GM23338 (cell line): ENCODE measurements at regions not wholly inside any gene's neighbourhood (a gene's known extent, or its start where the extent isn't known, plus 50 kb on each side); places are given as distances from the start of the nearest gene placed in this dataset.

ENCODE experiments used
- ATAC-seq: fragments of 200-7000 bp; cut with Tn5 transposase; 3 replicates; pipeline ENCODE4 v1.9.1; 2020
- DNase-seq: peaks from one replicate; pipeline ENCODE4 v3.0.0-alpha.2; 2015; ENCODE audit warnings: low spot score
- H2AFZ ChIP-seq: fragments of 200-600 bp; sonication (generic); 2 replicates; pipeline ENCODE4 v1.8.0; 2016; ENCODE audit warnings: antibody characterized with exemption, mild to moderate bottlenecking, moderate library complexity
- H3F3A ChIP-seq: fragments of 200-600 bp; sonication (generic); replicated peaks from 2 replicates; pipeline ENCODE4 v1.8.0; 2017; ENCODE audit warnings: antibody characterized with exemption, mixed run types, low read depth
- H3K27ac ChIP-seq: fragments of 200-600 bp; sonication (generic); 2 replicates; pipeline ENCODE4 v1.6.1; 2016; ENCODE audit warnings: low read depth
- H3K27me3 ChIP-seq: fragments of 200-600 bp; sonication (generic); 2 replicates; pipeline ENCODE4 v1.8.0; 2016; ENCODE audit warnings: mild to moderate bottlenecking, mixed run types, moderate library complexity; ENCODE audit not compliant: insufficient read depth
- H3K36me3 ChIP-seq: fragments of 200-600 bp; sonication (generic); 2 replicates; pipeline ENCODE4 v1.8.0; 2016; ENCODE audit warnings: mild to moderate bottlenecking; ENCODE audit not compliant: insufficient read depth
- H3K4me1 ChIP-seq: fragments of 200-600 bp; sonication (generic); 2 replicates; pipeline ENCODE4 v1.8.0; 2016; ENCODE audit warnings: mild to moderate bottlenecking, moderate library complexity; ENCODE audit not compliant: insufficient read depth
- H3K4me2 ChIP-seq: fragments of 200-600 bp; sonication (generic); 2 replicates; pipeline ENCODE4 v1.7.1; 2017; ENCODE audit warnings: mixed run types
- H3K4me3 ChIP-seq: fragments of 200-600 bp; sonication (generic); 2 replicates; pipeline ENCODE4 v1.6.1; 2016; ENCODE audit warnings: mixed run types
- H3K79me2 ChIP-seq: fragments of 200-600 bp; sonication (generic); replicated peaks from 2 replicates; pipeline ENCODE4 v1.8.0; 2017; ENCODE audit warnings: mild to moderate bottlenecking; ENCODE audit not compliant: insufficient read depth
- H3K9me2 ChIP-seq: fragments of 200-600 bp; sonication (generic); 2 replicates; pipeline ENCODE4 v1.8.0; 2017; ENCODE audit not compliant: insufficient read depth
- H4K20me1 ChIP-seq: fragments of 200-600 bp; sonication (generic); replicated peaks from 2 replicates; pipeline ENCODE4 v1.8.0; 2017; ENCODE audit warnings: mild to moderate bottlenecking; ENCODE audit not compliant: insufficient read depth
- H3K27ac Mint-ChIP-seq: 2 replicates; pipeline ENCODE4 v1.8.0; 2020; ENCODE audit warnings: inconsistent platforms, mild to moderate bottlenecking, moderate library complexity, mixed read lengths
- H3K27me3 Mint-ChIP-seq: 3 replicates; pipeline ENCODE4 v1.8.0; 2022; ENCODE audit warnings: low read depth, mild to moderate bottlenecking, moderate library complexity, mixed read lengths, inconsistent platforms; ENCODE audit not compliant: insufficient read depth, poor library complexity
- H3K36me3 Mint-ChIP-seq: 3 replicates; pipeline ENCODE4 v1.8.0; 2021; ENCODE audit warnings: low read depth, mild to moderate bottlenecking, inconsistent platforms, moderate library complexity, mixed read lengths
- H3K4me1 Mint-ChIP-seq: 3 replicates; pipeline ENCODE4 v1.8.0; 2020; ENCODE audit warnings: mild to moderate bottlenecking, inconsistent platforms, mixed read lengths
- H3K4me3 Mint-ChIP-seq: 3 replicates; pipeline ENCODE4 v1.8.0; 2021; ENCODE audit warnings: moderate library complexity, mild to moderate bottlenecking, inconsistent platforms, mixed read lengths
- H3K9me3 Mint-ChIP-seq: 3 replicates; pipeline ENCODE4 v1.8.0; 2020; ENCODE audit warnings: moderate library complexity, mild to moderate bottlenecking, inconsistent platforms, mixed read lengths
- CREB1 ChIP-seq: fragments of 250-450 bp; sonication (Bioruptor Pico); IDR thresholded peaks from 2 replicates; pipeline ENCODE4 v1.5.0; 2020; ENCODE audit warnings: low read depth, mild to moderate bottlenecking, moderate library complexity
- CTCF ChIP-seq, 2 experiments: fragments of 200-600 bp in 1 of 2; sonication (generic) in 1 of 2; conservative IDR thresholded peaks; 2 replicates each; pipeline versions ENCODE4 v1.5.1 to v1.6.1; 2016 to 2017; ENCODE audit warnings: antibody characterized with exemption in 2 of 2, low read depth in 2 of 2, mild to moderate bottlenecking in 2 of 2, moderate library complexity in 1 of 2
- EZH2 ChIP-seq: fragments of 200-600 bp; sonication (generic); IDR thresholded peaks from one replicate; pipeline ENCODE4 v1.8.0; 2017; ENCODE audit warnings: antibody characterized with exemption, mild to moderate bottlenecking, low read depth; ENCODE audit not compliant: unreplicated experiment
- JUNB ChIP-seq: IDR thresholded peaks from one replicate; pipeline ENCODE4 v1.6.1; 2016; ENCODE audit warnings: antibody characterized with exemption; ENCODE audit not compliant: unreplicated experiment
- NANOG ChIP-seq: IDR thresholded peaks from 2 replicates; pipeline ENCODE4 v1.6.1; 2016; ENCODE audit warnings: antibody characterized with exemption, borderline replicate concordance
- STAT1 ChIP-seq: IDR thresholded peaks from one replicate; pipeline ENCODE4 v1.6.1; 2016; ENCODE audit warnings: antibody characterized with exemption; ENCODE audit not compliant: unreplicated experiment
- ZNF114 ChIP-seq: fragments of 250-450 bp; sonication (Bioruptor Pico); IDR thresholded peaks from 2 replicates; pipeline ENCODE4 v1.5.0; 2020; ENCODE audit warnings: mild to moderate bottlenecking, moderate library complexity
- ZNF331 ChIP-seq: fragments of 250-450 bp; sonication (Bioruptor Pico); IDR thresholded peaks from 2 replicates; pipeline ENCODE4 v1.5.0; 2020; ENCODE audit warnings: low read depth, mild to moderate bottlenecking, moderate library complexity
- ZNF462 ChIP-seq: fragments of 250-450 bp; sonication (Bioruptor Pico); IDR thresholded peaks from 2 replicates; pipeline ENCODE4 v1.5.0; 2020; ENCODE audit warnings: mild to moderate bottlenecking, moderate library complexity
- TF ChIP-seq, protein P1 (sequence below): IDR thresholded peaks from one replicate; pipeline ENCODE4 v1.6.1; 2018; ENCODE audit warnings: antibody characterized with exemption; ENCODE audit not compliant: unreplicated experiment

DNA sequence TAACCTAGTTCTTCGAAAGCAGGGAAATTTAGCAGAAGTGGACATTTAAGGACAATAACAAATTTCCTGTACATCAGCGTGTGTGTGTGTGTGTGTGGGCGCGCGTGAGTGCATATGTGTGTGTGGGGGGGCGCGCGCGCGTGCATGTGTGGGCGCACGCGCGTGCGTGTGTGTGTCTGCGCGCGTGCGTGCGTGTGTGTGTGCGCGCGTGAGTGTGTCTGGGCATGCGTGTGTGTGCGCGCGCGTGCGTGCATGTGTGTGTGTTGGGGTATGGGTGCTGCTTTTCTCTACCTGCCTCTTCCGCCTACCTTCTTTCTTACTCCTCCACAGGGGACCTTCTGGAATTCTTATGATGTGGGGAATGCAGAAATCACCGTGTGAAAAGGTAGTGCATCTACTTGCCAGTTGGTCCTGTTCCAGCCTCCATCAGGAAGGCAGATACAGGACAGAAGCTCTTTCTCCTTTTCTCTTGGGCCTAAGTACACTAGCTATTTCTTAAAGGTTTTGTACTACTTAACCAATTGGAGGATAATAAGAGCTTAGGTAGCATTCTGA lies 165.4 kb upstream of the KCNK2 start:
- H3K9me2 ChIP-seq = no peaks in the 10 kb centered on the region
- ATAC-seq (peak; percentile 63), DNase-seq (peak; percentile 65)
- H3F3A ChIP-seq = no peaks in the 10 kb centered on the region
- H2AFZ ChIP-seq = no peak overlapping the region
- H3K9me3 Mint-ChIP-seq = no peaks in the 10 kb centered on the region
- no peak overlapping the region for H3K4me3 Mint-ChIP-seq
- peaks cover 11% of the 10 kb centered on the region for H3K4me1 Mint-ChIP-seq
- no peaks in the 10 kb centered on the region for H3K36me3 Mint-ChIP-seq
- H3K36me3 ChIP-seq = no peaks in the 10 kb centered on the region
- H3K27me3 Mint-ChIP-seq = no peaks in the 10 kb centered on the region
- H3K4me3 ChIP-seq = no peak overlapping the region
- TF ChIP-seq ZNF462 (CRISPR knock-in tag) (0 out of 2 replicates have a peak, but pooled peaks have one; percentile 39), JUNB (no peak)
- no peaks in the 10 kb centered on the region for H4K20me1 ChIP-seq
- peak overlapping the region; percentile 85 for H3K27ac Mint-ChIP-seq
- no peaks in the 10 kb centered on the region for H3K27me3 ChIP-seq
- H3K27ac ChIP-seq = no peak overlapping the region
- no peaks in the 10 kb centered on the region for H3K4me1 ChIP-seq
- H3K79me2 ChIP-seq = no peaks in the 10 kb centered on the region
- H3K4me2 ChIP-seq = no peak overlapping the region

- no peak overlapping the region for H3K4me3 Mint-ChIP-seq
- H3K79me2 ChIP-seq = no peaks in the 10 kb centered on the region
- H3K4me1 Mint-ChIP-seq = peaks cover 11% of the 10 kb centered on the region
- H3K27me3 Mint-ChIP-seq = no peaks in the 10 kb centered on the region
- H4K20me1 ChIP-seq = no peaks in the 10 kb centered on the region
- H3K4me2 ChIP-seq = no peak overlapping the region
- H3K4me1 ChIP-seq = no peaks in the 10 kb centered on the region
- H3F3A ChIP-seq = no peaks in the 10 kb centered on the region
- no peak overlapping the region; the same call in 1 of the 2 replicates for H2AFZ ChIP-seq
- H3K9me3 Mint-ChIP-seq = no peaks in the 10 kb centered on the region
- H3K27ac ChIP-seq = no peak overlapping the region
- no peaks in the 10 kb centered on the region for H3K36me3 Mint-ChIP-seq
- H3K27me3 ChIP-seq = no peaks in the 10 kb centered on the region
- no peak overlapping the region for H3K4me3 ChIP-seq
- no peaks in the 10 kb centered on the region for H3K9me2 ChIP-seq
- DNase-seq (no peak), ATAC-seq (no peak)
- H3K27ac Mint-ChIP-seq = no peak overlapping the region
- H3K36me3 ChIP-seq = no peaks in the 10 kb centered on the region
- no peak for TF ChIP-seq ZNF114
- no peak for TF ChIP-seq CTCF (conservative IDR thresholded peaks at IDR 0.05; ENCODE audit: low read depth in 2 of 2)
- TF ChIP-seq CREB1 (CRISPR knock-in tag) = no peak
- no peak for TF ChIP-seq JUNB
- no peak for TF ChIP-seq NANOG
- TF ChIP-seq STAT1 = no peak
- TF ChIP-seq ZNF331 (CRISPR knock-in tag) = no peak
- TF ChIP-seq, protein P1, sequence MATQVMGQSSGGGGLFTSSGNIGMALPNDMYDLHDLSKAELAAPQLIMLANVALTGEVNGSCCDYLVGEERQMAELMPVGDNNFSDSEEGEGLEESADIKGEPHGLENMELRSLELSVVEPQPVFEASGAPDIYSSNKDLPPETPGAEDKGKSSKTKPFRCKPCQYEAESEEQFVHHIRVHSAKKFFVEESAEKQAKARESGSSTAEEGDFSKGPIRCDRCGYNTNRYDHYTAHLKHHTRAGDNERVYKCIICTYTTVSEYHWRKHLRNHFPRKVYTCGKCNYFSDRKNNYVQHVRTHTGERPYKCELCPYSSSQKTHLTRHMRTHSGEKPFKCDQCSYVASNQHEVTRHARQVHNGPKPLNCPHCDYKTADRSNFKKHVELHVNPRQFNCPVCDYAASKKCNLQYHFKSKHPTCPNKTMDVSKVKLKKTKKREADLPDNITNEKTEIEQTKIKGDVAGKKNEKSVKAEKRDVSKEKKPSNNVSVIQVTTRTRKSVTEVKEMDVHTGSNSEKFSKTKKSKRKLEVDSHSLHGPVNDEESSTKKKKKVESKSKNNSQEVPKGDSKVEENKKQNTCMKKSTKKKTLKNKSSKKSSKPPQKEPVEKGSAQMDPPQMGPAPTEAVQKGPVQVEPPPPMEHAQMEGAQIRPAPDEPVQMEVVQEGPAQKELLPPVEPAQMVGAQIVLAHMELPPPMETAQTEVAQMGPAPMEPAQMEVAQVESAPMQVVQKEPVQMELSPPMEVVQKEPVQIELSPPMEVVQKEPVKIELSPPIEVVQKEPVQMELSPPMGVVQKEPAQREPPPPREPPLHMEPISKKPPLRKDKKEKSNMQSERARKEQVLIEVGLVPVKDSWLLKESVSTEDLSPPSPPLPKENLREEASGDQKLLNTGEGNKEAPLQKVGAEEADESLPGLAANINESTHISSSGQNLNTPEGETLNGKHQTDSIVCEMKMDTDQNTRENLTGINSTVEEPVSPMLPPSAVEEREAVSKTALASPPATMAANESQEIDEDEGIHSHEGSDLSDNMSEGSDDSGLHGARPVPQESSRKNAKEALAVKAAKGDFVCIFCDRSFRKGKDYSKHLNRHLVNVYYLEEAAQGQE = no peak
- no peak for TF ChIP-seq EZH2
These were observed 163.8 kb upstream of the KCNK2 start for GRCh38 chr1:214918745-214919144.
